T-helper 2 cell treated with Interferon-gamma antibody and Interleukin-4, amounts not matched to agents 5 μg/mL and 100 μg/mL, for 36 hours (primary cell): ENCODE measurements at regions not wholly inside any gene's neighbourhood (a gene's known extent, or its start where the extent isn't known, plus 50 kb on each side); places are given as distances from the start of the nearest gene placed in this dataset.

ENCODE experiments used
- DNase-seq: peaks from one replicate; pipeline ENCODE4 v3.0.0; 2021; ENCODE audit warnings: low spot score
- H3K27ac Mint-ChIP-seq: one replicate; pipeline ENCODE4 v1.8.0; 2021; ENCODE audit warnings: mild to moderate bottlenecking, mixed read lengths
- H3K27me3 Mint-ChIP-seq: one replicate; pipeline ENCODE4 v1.8.0; 2021; ENCODE audit warnings: low read depth, mixed read lengths
- H3K36me3 Mint-ChIP-seq: one replicate; pipeline ENCODE4 v1.8.0; 2021; ENCODE audit warnings: low read depth, mixed read lengths
- H3K4me1 Mint-ChIP-seq: one replicate; pipeline ENCODE4 v1.8.0; 2021; ENCODE audit warnings: low read depth, mixed read lengths
- H3K4me3 Mint-ChIP-seq: one replicate; pipeline ENCODE4 v1.8.0; 2022; ENCODE audit warnings: mild to moderate bottlenecking, moderate library complexity, mixed read lengths
- H3K9me3 Mint-ChIP-seq: one replicate; pipeline ENCODE4 v1.8.0; 2021; ENCODE audit warnings: mixed read lengths

- H3K36me3 Mint-ChIP-seq, result no peaks in the 10 kb centered on the region
- H3K27me3 Mint-ChIP-seq, result no peaks in the 10 kb centered on the region
- H3K27ac Mint-ChIP-seq, result no peak overlapping the region
- no peaks in the 10 kb centered on the region for H3K9me3 Mint-ChIP-seq
- DNase-seq, result no peak
- H3K4me1 Mint-ChIP-seq, result no peaks in the 10 kb centered on the region
- no peak overlapping the region for H3K4me3 Mint-ChIP-seq
Measured at GRCh38 chr4:22202246-22202974, 253.8 kb upstream of the KCNIP4 start.

- H3K9me3 Mint-ChIP-seq, result no peaks in the 10 kb centered on the region
- no peak for DNase-seq
- H3K4me3 Mint-ChIP-seq, result no peak overlapping the region
- H3K27me3 Mint-ChIP-seq, result no peaks in the 10 kb centered on the region
- H3K4me1 Mint-ChIP-seq, result no peaks in the 10 kb centered on the region
- no peak overlapping the region for H3K27ac Mint-ChIP-seq
- H3K36me3 Mint-ChIP-seq, result no peaks in the 10 kb centered on the region
Measured at GRCh38 chr4:22201256-22201655, 252.7 kb upstream of the KCNIP4 start.

- Mint-ChIP-seq H3K9me3 (no peaks in the 10 kb centered on the region), H3K27ac (no peak overlapping the region), H3K4me1 (no peaks in the 10 kb centered on the region), H3K36me3 (no peaks in the 10 kb centered on the region), H3K27me3 (no peaks in the 10 kb centered on the region), H3K4me3 (no peak overlapping the region)
- DNase-seq, result no peak
Measured at GRCh38 chr4:22196551-22196950, 248.0 kb upstream of the KCNIP4 start.

- H3K27me3 Mint-ChIP-seq, result no peaks in the 10 kb centered on the region
- H3K36me3 Mint-ChIP-seq, result no peaks in the 10 kb centered on the region
- no peak overlapping the region for H3K4me3 Mint-ChIP-seq
- no peak for DNase-seq
- H3K9me3 Mint-ChIP-seq, result no peaks in the 10 kb centered on the region
- H3K27ac Mint-ChIP-seq, result no peak overlapping the region
- no peaks in the 10 kb centered on the region for H3K4me1 Mint-ChIP-seq
Measured at GRCh38 chr4:22192084-22192511, 243.5 kb upstream of the KCNIP4 start.

GRCh38 chr4:22191565-22191964 lies 243.0 kb upstream of the KCNIP4 start:
- Mint-ChIP-seq H3K4me3 (no peak overlapping the region), H3K27me3 (no peaks in the 10 kb centered on the region), H3K4me1 (no peaks in the 10 kb centered on the region), H3K9me3 (no peaks in the 10 kb centered on the region), H3K27ac (no peak overlapping the region), H3K36me3 (no peaks in the 10 kb centered on the region)
- DNase-seq, result no peak

- Mint-ChIP-seq H3K4me3 (no peak overlapping the region), H3K4me1 (no peaks in the 10 kb centered on the region), H3K27ac (no peak overlapping the region), H3K27me3 (no peaks in the 10 kb centered on the region), H3K9me3 (no peaks in the 10 kb centered on the region), H3K36me3 (no peaks in the 10 kb centered on the region)
- DNase-seq, result no peak
Measured at GRCh38 chr4:22190855-22191254, 242.3 kb upstream of the KCNIP4 start.

GRCh38 chr4:22187203-22187820 lies 238.7 kb upstream of the KCNIP4 start:
- H3K4me1 Mint-ChIP-seq, result no peaks in the 10 kb centered on the region
- no peak for DNase-seq
- no peaks in the 10 kb centered on the region for H3K27me3 Mint-ChIP-seq
- no peaks in the 10 kb centered on the region for H3K36me3 Mint-ChIP-seq
- H3K9me3 Mint-ChIP-seq, result no peaks in the 10 kb centered on the region
- H3K27ac Mint-ChIP-seq, result no peak overlapping the region
- H3K4me3 Mint-ChIP-seq, result no peak overlapping the region

- Mint-ChIP-seq H3K36me3 (no peaks in the 10 kb centered on the region), H3K27me3 (no peaks in the 10 kb centered on the region), H3K9me3 (no peaks in the 10 kb centered on the region), H3K27ac (no peak overlapping the region), H3K4me3 (no peak overlapping the region), H3K4me1 (no peaks in the 10 kb centered on the region)
- no peak for DNase-seq
Measured at GRCh38 chr4:22181736-22182135, 233.2 kb upstream of the KCNIP4 start.

GRCh38 chr4:22179124-22179874 lies 230.7 kb upstream of the KCNIP4 start:
- H3K9me3 Mint-ChIP-seq, result no peaks in the 10 kb centered on the region
- no peaks in the 10 kb centered on the region for H3K27me3 Mint-ChIP-seq
- H3K27ac Mint-ChIP-seq, result no peak overlapping the region
- H3K36me3 Mint-ChIP-seq, result no peaks in the 10 kb centered on the region
- H3K4me1 Mint-ChIP-seq, result no peaks in the 10 kb centered on the region
- DNase-seq, result no peak
- H3K4me3 Mint-ChIP-seq, result no peak overlapping the region

GRCh38 chr4:22174640-22175039 lies 226.1 kb upstream of the KCNIP4 start:
- no peak overlapping the region for H3K27ac Mint-ChIP-seq
- H3K4me3 Mint-ChIP-seq, result no peak overlapping the region
- H3K27me3 Mint-ChIP-seq, result no peaks in the 10 kb centered on the region
- H3K9me3 Mint-ChIP-seq, result no peaks in the 10 kb centered on the region
- no peak for DNase-seq
- H3K4me1 Mint-ChIP-seq, result no peaks in the 10 kb centered on the region
- no peaks in the 10 kb centered on the region for H3K36me3 Mint-ChIP-seq

- Mint-ChIP-seq H3K4me1 (no peaks in the 10 kb centered on the region), H3K9me3 (no peaks in the 10 kb centered on the region), H3K27me3 (no peaks in the 10 kb centered on the region), H3K4me3 (no peak overlapping the region), H3K36me3 (no peaks in the 10 kb centered on the region), H3K27ac (no peak overlapping the region)
- no peak for DNase-seq
Measured at GRCh38 chr4:22170353-22170752, 221.8 kb upstream of the KCNIP4 start.

GRCh38 chr4:22167201-22167600 lies 218.6 kb upstream of the KCNIP4 start:
- Mint-ChIP-seq H3K27me3 (no peaks in the 10 kb centered on the region), H3K4me3 (no peak overlapping the region), H3K4me1 (no peaks in the 10 kb centered on the region), H3K27ac (no peak overlapping the region), H3K9me3 (no peaks in the 10 kb centered on the region), H3K36me3 (no peaks in the 10 kb centered on the region)
- no peak for DNase-seq

GRCh38 chr4:22162454-22162853 lies 213.9 kb upstream of the KCNIP4 start:
- no peak overlapping the region for H3K27ac Mint-ChIP-seq
- H3K9me3 Mint-ChIP-seq, result peaks cover 17% of the 10 kb centered on the region
- H3K27me3 Mint-ChIP-seq, result no peaks in the 10 kb centered on the region
- H3K36me3 Mint-ChIP-seq, result no peaks in the 10 kb centered on the region
- no peaks in the 10 kb centered on the region for H3K4me1 Mint-ChIP-seq
- H3K4me3 Mint-ChIP-seq, result no peak overlapping the region
- DNase-seq, result no peak

GRCh38 chr4:22130741-22131140 lies 182.2 kb upstream of the KCNIP4 start:
- Mint-ChIP-seq H3K27ac (no peak overlapping the region), H3K4me1 (no peaks in the 10 kb centered on the region), H3K36me3 (no peaks in the 10 kb centered on the region), H3K27me3 (no peaks in the 10 kb centered on the region), H3K9me3 (peaks cover 1% of the 10 kb centered on the region), H3K4me3 (no peak overlapping the region)
- no peak for DNase-seq
